ENCODE measurements at regions not wholly inside any gene's neighbourhood (a gene's known extent, or its start where the extent isn't known, plus 50 kb on each side); places are given as distances from the start of the nearest gene placed in this dataset.

GRCh38 chr2:126515471-126515870 is 140.5 kb upstream of the GYPC start:
- TF ChIP-seq POLR2AphosphoS5 (IDR thresholded peaks at IDR 0.05) = no peak
- TF ChIP-seq POLR2A (IDR thresholded peaks at IDR 0.05) = no peak
